NCI-H146 treated with DMSO at 0.1 percent for 48 hours (cell line): ENCODE measurements at regions not wholly inside any gene's neighbourhood (a gene's known extent, or its start where the extent isn't known, plus 50 kb on each side); places are given as distances from the start of the nearest gene placed in this dataset.

Source experiments
- DNase-seq: peaks from one replicate; lab custom pipeline; 2025; ENCODE audit not compliant: unreplicated experiment; lab: John Stamatoyannopoulos, UW

DNA sequence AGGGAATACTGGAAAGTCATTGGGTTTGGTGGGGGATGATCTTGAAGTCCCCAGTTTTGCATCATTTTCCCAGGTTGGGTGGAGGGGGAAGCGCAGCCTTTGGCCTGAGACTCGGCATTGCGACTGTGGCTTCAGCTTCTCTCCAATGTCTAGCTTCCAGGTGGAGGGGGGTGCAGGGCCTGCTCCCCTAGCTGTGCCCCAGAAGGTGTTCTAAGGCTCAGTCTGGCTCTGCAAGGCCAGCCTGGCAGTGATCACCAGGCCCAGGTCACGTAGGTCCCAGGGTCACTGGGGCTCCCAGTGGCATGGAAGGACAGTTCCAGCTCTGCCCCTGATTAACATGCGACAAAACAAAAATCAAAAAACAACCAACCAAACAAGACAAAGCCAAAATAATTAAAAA is 56.9 kb upstream of the HAAO start:
- DNase-seq, result no peak

DNA sequence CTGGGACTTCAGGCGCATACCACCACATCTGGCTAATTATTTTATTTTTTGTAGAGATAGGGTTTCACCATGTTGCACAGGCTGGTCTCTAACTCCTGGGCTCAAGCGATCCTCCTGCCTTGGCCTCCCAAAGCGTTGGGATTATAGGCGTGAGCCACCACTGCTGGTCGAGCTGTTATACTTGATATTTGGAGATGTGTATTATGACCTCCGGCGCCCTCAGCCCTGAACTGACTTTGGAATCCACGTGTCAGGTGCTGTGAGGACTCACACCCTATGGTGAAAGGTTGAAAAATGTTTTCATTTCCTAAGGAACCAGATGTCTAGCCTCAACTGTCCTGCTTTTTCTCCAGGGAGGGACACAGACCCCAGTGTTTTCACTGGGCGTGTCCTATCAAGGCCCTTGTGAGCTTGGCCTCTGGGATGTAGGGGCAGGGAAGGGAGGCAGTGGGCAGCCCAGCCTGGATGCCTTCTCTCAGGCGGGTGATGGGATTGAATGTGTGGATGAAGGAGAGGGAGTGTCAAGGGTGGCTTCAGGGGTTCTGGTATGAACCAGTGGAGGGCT is 56.4 kb upstream of the HAAO start:
- no peak for DNase-seq

DNA sequence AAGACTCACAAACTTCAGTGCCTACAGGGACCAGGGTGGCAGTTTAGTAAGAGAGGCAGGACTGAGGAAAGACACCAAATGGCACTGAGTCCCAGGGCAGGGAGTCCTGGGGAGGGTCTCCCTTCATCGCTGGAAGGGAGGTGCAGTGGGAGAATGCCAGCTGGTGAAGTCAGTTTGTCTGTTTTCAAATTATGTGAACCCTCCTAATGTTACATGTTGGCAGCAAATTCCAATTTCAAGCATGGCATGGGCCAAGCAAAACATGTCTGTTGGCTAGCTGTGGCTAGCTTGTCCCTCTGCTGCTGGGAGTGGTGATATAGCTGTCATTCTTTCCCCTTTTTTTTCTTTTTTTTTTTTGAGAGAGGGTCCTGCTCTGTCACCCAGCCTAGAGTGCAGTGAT is 55.9 kb upstream of the HAAO start:
- no peak for DNase-seq

DNA sequence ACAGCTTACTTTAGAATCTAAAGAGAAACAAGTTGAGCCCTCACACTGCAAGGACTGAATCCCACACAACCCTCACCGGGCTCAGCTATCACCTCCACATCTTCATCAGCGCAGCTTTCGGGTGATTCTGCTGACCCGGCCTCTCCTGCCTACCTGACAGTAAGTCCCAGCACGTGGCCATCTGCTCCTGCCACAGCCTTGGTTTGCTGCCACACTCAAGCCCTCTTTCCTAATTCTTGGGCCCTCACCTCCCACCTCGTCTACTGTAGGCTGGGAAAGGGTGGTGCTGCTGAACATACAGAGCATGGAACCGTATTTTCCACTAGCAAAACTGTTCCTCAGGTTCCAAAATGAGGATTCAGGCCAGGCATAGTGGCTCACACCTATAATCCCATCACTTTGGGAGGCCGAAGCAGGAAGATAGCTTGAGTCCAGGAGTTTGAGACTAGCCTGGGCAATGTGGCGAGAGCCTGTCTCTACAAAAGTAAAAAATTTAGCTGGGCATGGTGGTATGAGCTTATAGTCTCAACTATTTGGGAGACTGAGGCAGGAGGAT is 55.3 kb upstream of the HAAO start:
- DNase-seq, result no peak

DNA sequence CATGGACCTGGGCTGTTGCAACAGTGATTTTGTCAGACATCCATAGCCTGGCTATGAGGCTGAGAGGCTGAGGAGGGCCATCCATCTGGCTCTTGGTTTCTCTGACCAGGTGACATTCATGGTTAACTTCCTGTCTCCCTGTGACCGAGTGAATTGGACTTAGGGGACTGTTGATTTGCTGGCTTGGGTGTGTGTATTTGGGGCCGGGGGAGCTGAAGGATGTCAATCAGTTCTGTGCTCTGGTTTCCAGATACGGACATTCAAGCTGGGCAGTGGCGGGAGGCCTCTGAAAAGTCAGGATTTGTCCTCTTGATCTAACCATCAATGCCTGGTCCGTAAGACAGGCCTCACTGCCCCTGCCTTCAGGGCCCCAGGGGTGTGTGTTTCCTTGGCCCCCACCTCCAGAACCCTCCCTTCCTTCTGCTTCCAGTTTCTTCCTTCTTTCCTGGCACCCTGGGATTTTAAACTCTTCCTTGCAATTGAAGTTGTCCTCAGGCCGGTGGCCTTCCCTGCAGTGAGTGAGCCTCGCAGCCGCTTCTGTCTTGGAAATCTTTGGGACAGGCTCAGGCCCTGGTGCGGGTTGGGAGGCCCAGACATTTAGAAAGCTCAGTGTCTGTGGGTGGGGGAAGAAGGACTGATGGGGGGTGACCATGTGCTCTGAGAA is 54.7 kb upstream of the HAAO start:
- no peak for DNase-seq

DNA sequence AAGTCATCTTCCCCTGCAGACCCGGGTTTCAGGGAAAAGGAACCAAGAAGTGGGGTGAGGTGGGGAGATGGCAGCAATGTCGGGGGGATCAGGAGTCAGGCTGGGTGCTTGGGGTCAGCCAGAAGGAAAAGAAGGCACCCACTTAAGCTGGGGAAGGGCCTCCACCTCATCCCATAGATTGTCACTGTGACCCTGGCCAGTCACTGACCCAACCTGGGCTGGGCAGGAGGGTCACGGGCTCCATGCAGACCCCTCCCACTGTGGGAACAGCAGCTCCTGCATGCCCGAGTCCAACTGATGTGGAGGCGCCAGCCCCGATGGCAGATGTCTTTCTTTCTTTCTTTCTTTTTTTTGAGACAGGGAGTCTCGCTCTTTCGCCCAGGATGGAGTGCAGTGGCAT is 53.6 kb upstream of the HAAO start:
- DNase-seq, result no peak

- no peak for DNase-seq
These were observed 52.8 kb upstream of the HAAO start for GRCh38 chr2:42844901-42845821.

- no peak for DNase-seq
These were observed 52.0 kb upstream of the HAAO start for GRCh38 chr2:42844366-42844765.

- DNase-seq, result no peak
These were observed 51.2 kb upstream of the HAAO start for GRCh38 chr2:42843611-42844010.

DNA sequence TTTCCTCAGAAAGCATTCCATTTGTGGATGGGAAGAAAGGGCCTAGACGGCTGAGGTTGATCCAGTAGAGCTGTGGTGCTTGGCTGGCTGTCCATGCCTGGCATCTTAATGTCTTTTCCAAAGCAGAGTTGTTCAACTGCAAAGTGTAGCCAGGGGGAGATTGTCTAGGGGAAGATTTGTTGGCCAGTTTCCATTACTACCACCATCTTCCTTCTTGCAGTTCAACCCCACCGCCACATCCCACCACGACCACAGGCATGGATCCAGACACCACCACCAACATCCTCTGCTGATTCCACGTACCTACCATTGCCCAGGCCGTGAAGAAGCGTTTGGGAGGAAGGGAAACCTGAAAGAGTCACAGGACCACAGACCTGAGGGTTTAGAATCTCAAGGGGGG is 50.7 kb upstream of the HAAO start:
- DNase-seq, result no peak

- no peak for DNase-seq
These were observed 50.1 kb upstream of the HAAO start for GRCh38 chr2:42842466-42842865.
